ENCODE measurements at regions not wholly inside any gene's neighbourhood (a gene's known extent, or its start where the extent isn't known, plus 50 kb on each side); places are given as distances from the start of the nearest gene placed in this dataset.
"Not testable (repeated sequence)": the region's sequence is repeated elsewhere in the genome, so short reads cannot be mapped to it uniquely, and the experiment has no call there.

DNA sequence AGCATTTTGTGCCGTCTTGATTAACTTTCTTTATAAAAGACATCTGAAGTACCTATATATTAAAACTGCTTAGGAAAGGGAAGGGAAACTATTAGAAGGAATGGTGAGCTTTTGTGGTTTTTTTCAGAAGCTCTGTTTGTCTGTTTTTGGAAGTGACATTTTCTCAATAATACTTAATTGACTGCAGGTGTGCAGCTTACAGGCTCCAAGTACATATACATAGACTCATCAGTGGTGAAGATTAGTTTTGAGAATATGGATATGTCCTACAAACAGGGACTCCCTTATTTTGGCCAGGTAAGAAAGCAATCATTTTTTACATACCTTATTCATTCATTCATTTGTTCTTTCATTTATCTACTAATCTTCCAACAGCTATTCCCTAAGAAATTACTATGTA, 104.9 kb downstream of the KLRB1 start:
- TF ChIP-seq, protein P1, sequence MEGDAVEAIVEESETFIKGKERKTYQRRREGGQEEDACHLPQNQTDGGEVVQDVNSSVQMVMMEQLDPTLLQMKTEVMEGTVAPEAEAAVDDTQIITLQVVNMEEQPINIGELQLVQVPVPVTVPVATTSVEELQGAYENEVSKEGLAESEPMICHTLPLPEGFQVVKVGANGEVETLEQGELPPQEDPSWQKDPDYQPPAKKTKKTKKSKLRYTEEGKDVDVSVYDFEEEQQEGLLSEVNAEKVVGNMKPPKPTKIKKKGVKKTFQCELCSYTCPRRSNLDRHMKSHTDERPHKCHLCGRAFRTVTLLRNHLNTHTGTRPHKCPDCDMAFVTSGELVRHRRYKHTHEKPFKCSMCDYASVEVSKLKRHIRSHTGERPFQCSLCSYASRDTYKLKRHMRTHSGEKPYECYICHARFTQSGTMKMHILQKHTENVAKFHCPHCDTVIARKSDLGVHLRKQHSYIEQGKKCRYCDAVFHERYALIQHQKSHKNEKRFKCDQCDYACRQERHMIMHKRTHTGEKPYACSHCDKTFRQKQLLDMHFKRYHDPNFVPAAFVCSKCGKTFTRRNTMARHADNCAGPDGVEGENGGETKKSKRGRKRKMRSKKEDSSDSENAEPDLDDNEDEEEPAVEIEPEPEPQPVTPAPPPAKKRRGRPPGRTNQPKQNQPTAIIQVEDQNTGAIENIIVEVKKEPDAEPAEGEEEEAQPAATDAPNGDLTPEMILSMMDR (IDR thresholded peaks at IDR 0.05; ENCODE audit: low read depth, low read length) = not testable (repeated sequence)
- not testable (repeated sequence) for TF ChIP-seq EZH2phosphoT487 (IDR thresholded peaks at IDR 0.05; ENCODE audit: low read depth)
